EH (cell line): ENCODE measurements at regions not wholly inside any gene's neighbourhood (a gene's known extent, or its start where the extent isn't known, plus 50 kb on each side); places are given as distances from the start of the nearest gene placed in this dataset.
A peak's percentile ranks its signal among the peaks of the same experiment; 100 is the strongest.

Experiments
- DNase-seq: peaks from one replicate; pipeline ENCODE4 v3.0.0-alpha.2; 2015; ENCODE audit warnings: low read depth

GRCh38 chr9:110058304-110058953 is 149.5 kb downstream of the C9orf152 start:
- peak; percentile 40 for DNase-seq

- DNase-seq = peak; percentile 25
Measured at GRCh38 chr9:110059461-110059860, 148.5 kb downstream of the C9orf152 start.

- no peak for DNase-seq
Measured at GRCh38 chr9:110064803-110065202, 143.2 kb downstream of the C9orf152 start.

- DNase-seq = peak; percentile 43
Measured at GRCh38 chr9:110065532-110065931, 142.4 kb downstream of the C9orf152 start.

- DNase-seq = no peak
Measured at GRCh38 chr9:110066929-110067716, 140.8 kb downstream of the C9orf152 start.

GRCh38 chr9:110068212-110068611 is 139.7 kb downstream of the C9orf152 start:
- DNase-seq = no peak

- DNase-seq = peak; percentile 96
Measured at GRCh38 chr9:110069326-110070248, 138.4 kb downstream of the C9orf152 start.

GRCh38 chr9:110072597-110073355 is 135.2 kb downstream of the C9orf152 start:
- DNase-seq = peak; percentile 44

- DNase-seq = no peak
Measured at GRCh38 chr9:110073356-110073905, 134.5 kb downstream of the C9orf152 start.

- DNase-seq = peak; percentile 84
Measured at GRCh38 chr9:110076894-110077725, 130.8 kb downstream of the C9orf152 start.

GRCh38 chr9:110077925-110078324 is 130.0 kb downstream of the C9orf152 start:
- DNase-seq = no peak

- DNase-seq = no peak
Measured at GRCh38 chr9:110078604-110079003, 129.4 kb downstream of the C9orf152 start.

GRCh38 chr9:110081395-110081794 is 126.6 kb downstream of the C9orf152 start:
- peak; percentile 85 for DNase-seq

GRCh38 chr9:110083866-110084265 is 124.1 kb downstream of the C9orf152 start:
- peak; percentile 36 for DNase-seq

- DNase-seq = no peak
Measured at GRCh38 chr9:110086537-110086936, 121.4 kb downstream of the C9orf152 start.

GRCh38 chr9:110087605-110088004 is 120.4 kb downstream of the C9orf152 start:
- DNase-seq = no peak

GRCh38 chr9:110088099-110088498 is 119.9 kb downstream of the C9orf152 start:
- no peak for DNase-seq

GRCh38 chr9:110089681-110090370 is 118.1 kb downstream of the C9orf152 start:
- DNase-seq = peak; percentile 27

GRCh38 chr9:110092792-110093191 is 115.2 kb downstream of the C9orf152 start:
- no peak for DNase-seq

- DNase-seq = no peak
Measured at GRCh38 chr9:110093417-110093816, 114.5 kb downstream of the C9orf152 start.
